Hematopoietic multipotent progenitor cell treated with erythropoietin and hydrocortisone succinate and interleukin-3 and kit ligand, for 6 days (in vitro differentiated cells): ENCODE measurements at regions not wholly inside any gene's neighbourhood (a gene's known extent, or its start where the extent isn't known, plus 50 kb on each side); places are given as distances from the start of the nearest gene placed in this dataset.
"Not testable (repeated sequence)": the region's sequence is repeated elsewhere in the genome, so short reads cannot be mapped to it uniquely, and the experiment has no call there.

ENCODE experiments used
- DNase-seq: peaks from one replicate; pipeline ENCODE4 v3.0.0-alpha.2; 2015

DNA sequence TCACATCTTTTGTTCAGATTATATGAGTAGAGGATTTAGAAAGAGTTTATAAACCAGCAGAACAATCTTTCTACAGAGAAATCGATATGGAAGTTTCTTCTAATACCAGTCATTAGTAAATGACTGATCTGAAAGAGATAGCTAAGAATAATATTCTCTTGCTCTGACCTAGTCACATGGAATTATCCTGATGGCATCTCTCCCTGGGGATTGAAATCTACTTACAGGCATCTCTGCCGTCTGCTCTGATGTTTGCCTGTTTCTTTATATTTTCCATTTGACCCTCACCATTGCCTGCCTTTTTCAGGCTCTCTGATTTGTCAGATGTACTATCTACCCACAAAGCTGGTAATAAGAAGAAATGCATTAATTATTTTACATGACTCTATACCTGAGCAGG is 1157.3 kb downstream of the PCDH7 start:
- DNase-seq: no peak

DNA sequence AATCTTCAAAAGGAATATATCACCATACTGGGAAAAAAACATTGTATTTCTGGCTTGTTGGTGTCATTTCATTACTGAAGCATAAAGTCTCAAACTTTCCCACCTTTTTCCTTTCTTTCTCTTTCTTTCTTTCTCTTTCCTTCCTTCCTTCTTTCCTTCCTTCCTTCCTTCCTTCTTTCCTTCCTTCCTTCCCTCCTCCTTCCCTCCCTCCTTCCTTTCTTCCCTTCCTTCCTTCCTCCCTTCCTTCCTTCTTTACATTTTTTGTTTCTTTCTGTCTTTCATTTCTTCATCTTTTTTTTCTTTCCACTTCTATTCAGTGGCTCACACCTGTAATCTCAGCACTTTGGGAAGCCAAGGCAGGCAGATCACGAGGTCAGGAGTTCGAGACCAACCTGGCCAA is 1160.7 kb downstream of the PCDH7 start:
- DNase-seq: not testable (repeated sequence)

DNA sequence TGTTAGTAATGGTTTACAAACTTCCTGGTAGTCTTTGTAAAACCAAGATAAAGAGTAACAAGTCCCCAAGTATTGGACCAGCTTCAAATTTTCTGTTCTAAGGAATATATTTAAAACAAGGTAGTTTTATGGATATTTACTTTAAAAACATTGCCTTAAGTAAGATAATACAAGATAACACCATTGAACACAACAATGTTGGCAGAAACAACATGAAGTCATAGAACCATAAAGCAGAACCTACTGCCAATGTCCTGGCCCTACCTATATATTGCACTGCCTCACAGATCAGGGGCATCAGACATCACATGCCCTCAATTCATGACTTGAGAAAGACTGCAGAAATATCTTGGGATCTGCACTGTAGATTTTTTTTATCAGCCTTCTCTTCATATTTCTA is 1176.2 kb downstream of the PCDH7 start:
- DNase-seq: no peak

DNA sequence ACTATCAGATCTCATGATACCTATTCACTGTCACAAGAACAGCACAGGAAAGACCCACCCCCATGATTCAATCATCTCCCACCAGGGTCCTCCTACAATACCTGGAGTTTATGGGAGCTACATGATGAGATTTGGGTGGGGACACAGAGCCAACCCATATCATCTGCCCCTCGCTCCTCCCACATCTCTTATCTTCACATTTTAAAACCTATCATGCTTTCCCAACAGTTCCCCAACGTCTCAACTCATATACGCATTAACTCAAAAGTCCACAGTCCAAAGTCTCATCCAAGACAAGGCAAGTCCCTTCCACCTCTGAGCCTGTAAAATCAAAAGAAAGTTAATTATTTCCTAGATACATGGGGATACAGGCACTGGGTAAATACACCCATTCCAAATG is 1185.2 kb downstream of the PCDH7 start:
- DNase-seq: no peak

DNA sequence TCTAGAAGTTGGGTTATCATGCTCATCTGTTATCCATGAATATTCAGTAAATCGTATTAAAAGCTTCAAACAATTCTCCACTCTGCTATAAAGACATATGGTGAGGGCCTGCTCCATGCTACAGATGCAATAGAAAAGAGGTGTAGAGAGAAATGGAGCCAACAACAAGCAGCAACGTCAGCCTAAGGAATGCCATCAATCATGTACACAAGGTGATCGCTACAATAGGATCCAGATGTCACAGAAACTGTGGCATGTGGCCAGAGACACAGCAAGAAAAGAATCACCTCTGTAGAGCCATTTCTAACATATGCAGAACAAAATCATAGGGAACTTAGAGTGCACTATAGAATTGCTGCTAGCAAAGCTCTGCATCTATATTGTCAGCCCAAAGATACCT is 1188.1 kb downstream of the PCDH7 start:
- no peak for DNase-seq

DNA sequence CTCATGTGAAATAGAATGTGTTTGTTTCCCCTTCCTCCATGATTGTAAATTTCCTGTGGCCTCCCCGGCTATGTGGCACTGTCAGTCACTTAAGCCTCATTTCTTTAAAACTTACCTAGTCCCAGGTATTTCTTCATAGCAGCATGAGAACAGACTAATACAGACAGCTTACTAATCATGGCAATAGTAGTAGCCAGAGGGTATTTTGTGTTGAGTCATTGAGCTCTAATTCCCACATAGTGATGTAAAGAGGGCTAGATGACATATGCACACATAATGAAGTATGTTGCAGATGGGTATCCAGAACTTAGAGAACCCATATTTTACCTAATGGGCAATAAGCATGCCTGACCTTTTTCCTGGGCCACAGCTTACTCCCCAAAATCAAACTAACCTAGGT is 1197.2 kb downstream of the PCDH7 start:
- DNase-seq: no peak

DNA sequence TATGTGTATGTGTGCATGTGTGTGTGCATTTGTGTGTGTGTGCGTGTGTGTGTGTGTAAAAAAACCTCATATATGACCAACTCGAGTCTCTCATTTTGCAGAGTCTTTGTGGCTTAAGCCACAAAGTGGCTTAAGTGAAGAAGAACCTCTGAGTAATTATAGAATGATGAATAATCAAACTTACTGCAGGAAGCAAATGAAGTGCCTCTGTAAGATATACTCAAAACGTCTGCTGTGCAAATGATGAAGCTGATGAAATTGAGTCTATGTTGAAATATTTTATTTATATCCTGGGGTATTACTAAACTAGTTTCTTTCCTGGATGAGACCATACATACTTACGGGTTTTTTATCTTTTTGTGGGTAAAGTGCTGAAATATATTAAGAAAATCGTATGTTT is 1198.7 kb downstream of the PCDH7 start:
- no peak for DNase-seq

DNA sequence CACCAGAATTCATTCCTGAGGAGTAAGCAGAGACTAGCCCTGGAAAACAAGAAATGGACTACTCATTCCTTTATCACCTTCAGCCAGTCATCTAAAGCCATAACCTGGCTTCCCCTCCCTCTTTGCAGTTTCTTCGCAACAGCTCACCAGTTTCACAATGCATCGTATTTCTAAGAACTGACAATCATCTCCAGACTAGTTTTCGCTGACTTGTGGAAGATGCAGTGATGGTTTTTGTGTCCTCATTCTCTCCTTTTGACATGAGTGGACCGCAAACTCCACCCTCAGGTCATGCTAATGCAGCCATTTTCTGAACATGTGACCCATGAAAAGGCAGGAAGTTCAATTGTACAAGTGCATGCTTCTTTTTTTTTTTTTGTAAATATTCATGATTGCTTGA is 1203.5 kb downstream of the PCDH7 start:
- DNase-seq: no peak

DNA sequence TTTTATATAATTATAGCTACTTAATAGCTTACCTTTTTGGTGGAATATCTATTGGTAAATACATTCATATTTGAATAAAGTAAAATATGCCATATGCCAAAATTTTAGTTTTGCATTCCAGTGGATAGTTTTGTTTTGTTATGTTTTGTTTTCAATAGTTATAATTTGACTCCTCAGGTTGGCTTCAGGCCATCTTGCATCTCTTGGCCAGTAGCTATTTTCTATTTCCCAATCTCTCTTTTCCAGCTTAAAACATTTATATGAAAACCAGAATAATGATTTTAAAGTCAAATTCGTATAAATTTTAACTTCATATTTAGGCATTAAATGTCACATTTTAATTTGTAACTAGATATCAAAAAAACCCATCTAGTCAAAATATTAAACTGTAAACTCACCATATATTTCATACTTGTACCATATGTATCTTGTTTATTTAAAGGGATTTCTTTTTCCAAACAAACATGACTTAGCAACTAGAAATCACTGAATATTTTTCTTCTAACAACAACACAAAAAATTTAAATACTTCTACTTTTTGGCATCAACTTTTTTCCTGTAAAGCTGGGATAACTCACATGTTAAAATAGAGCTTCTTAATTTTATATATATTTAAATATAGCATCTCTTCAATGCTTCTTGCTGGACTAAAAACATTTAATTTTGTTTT is 1209.6 kb downstream of the PCDH7 start:
- DNase-seq: no peak

DNA sequence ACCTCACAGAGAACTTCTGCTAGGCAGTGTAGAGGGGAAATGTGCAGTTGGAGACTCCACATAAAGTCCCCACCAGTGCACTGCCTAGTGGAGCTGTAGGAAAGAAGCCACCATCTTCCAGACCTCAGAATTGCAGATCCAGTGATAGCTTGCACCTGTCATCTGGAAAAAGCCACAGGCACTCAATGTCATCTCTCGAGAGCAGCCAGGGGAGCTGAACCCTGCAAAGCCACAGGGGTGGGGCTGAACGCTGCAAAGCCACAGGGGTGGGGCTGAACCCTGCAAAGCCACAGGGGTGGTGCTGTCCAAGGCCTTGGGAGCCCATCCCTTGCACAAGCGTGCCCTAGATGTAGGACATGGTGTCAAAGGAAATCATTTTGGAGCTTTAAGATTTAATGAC is 1226.3 kb downstream of the PCDH7 start:
- no peak for DNase-seq

DNA sequence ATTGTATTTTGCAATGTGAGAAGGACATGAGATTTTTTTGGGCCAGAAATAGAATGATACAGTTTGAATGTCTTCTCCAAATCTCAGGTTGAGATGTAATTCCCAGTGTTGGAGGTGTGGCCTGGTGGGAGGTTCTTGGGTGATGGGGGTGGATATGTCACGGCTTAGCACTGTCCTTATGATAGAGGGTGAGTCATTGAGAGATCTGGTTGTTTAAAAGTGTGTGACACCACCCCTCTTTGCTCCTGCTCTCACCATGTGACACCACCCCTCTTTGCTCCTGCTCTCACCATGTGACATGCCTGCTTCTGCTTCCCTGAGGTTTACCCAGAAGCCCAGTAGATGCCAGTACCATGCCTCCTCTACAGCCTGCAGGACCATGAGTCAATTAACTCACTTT is 1226.9 kb downstream of the PCDH7 start:
- DNase-seq: no peak

DNA sequence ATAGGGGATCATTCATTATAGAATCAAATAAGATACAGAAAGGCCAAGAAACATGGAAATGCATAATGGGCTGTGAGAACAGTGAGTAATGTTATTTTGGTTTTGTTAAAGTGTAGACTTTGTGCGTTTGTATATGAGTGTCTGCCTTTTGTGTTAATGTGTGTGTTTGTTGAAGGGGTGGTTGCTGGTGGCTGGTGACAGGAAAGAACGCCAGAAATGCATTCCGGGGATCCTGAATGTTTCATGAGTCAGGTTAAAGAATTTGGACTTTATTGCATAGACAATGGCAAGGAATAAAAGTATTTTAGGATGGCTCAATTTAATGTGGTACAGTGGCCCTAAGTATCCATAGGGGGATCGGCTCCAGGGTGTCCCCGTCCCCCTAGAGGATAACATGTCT is 1228.9 kb downstream of the PCDH7 start:
- no peak for DNase-seq

DNA sequence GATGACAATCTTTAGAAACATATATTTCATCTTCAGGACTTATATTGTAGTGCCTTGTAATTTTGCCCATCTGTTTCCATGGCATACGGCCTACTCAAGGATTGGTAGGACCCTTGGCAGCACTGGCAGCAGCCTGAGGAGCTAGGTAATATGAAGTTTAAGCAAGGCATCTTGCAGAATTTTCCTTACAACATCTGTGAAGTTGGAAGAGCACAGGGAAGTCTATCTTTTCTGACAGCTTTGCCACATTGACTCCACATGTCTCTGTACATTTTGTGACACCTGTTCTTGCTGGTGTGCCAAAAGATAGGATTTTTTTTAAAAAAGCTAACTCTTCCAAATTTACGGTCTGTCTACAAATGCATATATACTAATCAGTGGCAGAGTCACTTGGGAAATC is 1235.2 kb downstream of the PCDH7 start:
- no peak for DNase-seq

DNA sequence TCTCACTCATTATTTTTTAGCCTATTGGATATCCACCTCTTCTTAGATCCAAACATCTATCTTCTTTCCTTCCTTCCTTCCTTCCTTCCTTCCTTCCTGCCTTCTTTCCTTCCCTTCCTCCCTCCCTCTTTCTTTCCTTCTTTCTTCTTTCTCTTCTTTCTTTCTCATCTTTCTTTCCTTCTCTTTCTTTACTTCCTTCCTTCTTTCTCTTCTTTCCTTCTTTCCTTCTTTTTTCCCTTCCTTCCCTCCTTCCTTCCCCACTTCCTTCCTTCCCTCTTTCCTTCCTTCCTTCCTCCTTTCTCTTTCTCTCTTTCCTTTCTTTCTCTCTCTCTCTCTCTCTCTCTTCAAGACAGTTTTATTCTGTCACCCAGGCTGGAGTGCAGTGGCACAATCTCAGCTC is 1239.8 kb downstream of the PCDH7 start:
- DNase-seq: no peak

DNA sequence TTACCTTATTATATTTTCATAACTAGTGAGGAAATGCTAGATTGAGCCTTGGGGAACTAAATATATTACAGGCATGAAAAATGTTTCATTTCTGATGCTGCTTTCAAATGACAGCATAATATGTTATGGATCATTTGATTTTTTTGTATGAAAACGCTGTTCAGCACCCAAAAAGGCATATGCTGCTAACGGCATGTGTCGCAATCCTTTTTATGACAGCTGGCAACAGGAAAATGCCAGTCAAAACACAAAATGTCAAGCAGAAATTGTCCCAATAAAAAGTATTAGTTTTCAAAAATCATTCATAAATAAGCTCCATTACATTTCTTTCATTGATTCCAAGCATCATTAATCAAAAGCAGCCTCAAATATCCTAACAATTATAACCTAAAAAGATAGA is 1244.5 kb downstream of the PCDH7 start:
- DNase-seq: no peak

DNA sequence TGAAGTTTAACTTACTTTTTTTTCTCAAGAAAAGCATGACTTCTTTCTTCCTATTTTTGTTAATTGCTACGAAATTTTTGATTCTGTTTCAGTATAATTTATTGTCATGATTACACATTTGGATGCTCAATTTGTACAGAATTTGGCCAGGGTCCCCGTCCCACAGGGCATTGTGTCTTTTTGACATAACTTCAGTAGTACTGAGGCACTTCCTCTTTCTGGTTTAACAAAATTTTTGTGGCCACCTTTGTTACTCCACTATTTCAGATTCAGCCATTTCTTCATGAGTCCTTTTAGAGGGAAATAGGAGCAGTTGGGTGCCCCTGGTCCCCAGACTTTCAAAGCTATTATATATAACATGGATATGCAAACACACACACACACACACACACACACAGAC is 1248.7 kb downstream of the PCDH7 start:
- no peak for DNase-seq

DNA sequence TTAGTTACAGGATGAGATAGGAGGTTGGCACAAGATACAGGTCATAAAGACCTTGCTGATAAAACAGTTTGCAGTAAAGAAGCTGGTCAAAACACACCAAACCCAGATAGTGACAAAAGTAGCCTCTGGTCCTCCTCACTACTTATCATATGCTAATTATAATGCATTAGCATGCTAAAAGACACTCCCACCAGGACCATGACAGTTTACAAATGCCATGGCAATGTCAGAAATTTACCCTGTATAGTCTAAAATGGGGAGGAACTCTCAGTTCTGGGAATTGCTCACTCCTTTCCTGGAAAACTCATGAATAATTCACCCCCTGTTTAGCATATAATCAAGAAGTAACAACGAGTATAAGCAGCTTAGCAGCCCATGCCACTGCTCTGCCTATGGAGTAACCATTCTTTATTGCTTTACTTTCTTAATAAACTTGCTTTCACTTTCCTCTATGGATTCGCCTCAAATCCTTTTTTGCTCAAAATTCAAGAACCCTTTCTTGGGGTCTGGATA is 1254.4 kb downstream of the PCDH7 start:
- DNase-seq: no peak

DNA sequence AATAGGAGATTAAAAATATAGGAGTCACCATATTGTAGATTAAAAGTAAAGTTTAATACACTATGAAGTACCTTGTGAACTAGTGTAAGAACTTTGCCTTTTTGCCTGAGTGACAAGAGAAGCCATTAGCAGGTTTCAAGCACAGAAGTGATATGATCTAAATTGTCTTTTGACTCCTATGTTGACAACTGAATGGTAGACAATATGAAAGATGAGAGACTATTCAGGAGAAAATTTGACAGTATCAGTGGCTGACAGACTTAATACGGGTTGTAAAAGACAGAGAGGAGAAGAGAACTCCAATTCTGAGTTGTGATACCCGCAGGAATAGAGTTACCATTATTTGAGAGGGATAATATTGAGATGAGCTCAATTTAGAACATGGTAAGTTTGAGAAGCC is 1259.8 kb downstream of the PCDH7 start:
- no peak for DNase-seq

DNA sequence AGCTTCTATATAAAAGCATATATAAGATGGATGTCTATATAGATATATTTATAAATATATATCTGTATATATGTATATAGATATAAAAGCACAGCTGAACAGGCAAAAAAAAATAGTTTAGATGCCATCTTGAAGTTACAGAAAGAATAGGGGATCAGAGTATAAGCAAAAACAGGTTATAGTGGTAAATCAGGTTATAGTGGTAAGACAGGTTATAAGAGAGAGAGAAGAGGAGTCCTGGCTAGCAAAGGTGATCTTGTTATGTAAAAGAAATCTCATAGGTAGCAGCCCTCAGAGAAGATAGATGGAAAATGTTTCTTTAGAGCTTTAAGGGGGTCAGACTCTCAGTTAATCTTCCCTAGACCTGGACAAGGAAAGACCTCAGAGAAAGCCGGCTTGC is 1263.1 kb downstream of the PCDH7 start:
- DNase-seq: no peak

DNA sequence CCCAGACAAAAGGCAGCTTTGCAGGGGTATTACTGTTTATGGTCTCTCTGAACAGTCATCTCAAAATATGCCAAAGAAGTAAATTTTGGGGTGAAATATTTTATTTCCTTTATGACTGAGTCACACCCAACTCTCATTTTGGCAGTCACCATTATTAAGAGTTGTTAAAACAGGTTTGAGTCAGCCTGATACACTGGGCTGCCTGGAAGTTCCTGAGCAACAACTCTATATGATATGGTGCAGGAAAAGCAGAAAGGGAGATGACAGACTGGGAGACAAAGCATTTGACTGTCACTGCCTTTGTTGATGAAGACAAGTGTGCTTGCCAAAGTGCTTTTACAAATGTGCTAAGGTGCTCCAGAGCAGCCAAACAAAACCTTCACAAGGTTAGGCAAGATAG is 1263.5 kb downstream of the PCDH7 start:
- no peak for DNase-seq

DNA sequence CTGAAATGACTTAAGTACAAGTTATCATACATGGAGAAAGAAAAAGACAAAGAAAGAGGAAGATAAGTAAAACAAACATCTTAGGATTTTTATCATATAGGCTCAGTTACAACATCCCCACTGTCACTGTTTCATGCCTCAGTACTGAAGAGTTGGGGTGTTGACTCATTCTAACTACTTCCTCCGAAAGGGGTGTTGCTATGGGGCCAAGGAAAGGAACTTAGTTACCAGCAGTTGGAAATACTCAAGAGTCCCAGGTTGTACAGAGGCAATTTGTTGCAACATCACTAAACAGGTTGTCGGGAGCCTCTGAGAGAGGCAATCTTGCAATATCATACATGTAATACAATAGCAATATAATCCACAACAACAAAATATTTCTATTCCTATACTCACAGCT is 1264.7 kb downstream of the PCDH7 start:
- no peak for DNase-seq

DNA sequence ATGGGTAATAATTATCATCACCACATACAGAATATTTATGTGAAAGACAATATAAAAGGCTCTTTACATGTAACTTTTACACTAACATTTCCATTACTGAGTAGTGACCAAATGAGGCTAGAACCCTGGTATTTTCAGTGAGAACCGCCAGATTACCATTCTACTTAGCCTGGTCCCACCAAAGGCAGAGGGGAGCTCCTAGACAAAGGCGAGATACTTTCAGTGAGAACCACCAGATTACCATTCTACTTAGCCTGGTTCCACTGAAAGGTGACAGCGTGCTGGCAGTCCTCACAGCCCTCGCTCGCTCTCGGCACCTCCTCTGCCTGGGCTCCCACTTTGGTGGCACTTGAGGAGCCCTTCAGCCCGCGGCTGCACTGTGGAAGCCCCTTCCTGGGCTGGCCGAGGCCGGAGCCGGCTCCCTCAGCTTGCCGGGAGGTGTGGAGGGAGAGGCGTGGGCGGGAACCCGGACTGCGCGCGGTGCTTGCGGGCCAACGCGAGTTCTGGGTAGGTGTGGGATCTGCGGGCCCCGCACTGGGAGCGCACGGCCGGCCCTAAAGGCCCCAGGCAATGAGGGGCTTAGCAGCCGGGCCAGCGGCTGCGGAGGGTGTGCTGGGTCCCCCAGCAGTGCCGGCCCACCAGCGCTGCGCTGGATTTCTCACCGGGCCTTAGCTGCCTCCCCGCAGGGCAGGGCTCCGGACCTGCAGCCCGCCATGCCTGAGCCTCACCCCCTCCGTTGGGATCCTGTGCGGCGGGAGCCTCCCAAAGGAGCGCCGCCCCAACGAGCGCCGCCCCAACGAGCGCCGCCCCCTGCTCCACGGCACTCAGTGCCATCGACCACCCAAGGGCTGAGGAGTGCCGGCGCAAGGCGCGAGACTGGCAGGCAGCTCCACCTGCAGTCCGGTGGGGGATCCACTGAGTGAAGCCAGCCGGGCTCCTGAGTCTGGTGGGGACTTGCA is 1276.1 kb downstream of the PCDH7 start:
- DNase-seq: no peak

DNA sequence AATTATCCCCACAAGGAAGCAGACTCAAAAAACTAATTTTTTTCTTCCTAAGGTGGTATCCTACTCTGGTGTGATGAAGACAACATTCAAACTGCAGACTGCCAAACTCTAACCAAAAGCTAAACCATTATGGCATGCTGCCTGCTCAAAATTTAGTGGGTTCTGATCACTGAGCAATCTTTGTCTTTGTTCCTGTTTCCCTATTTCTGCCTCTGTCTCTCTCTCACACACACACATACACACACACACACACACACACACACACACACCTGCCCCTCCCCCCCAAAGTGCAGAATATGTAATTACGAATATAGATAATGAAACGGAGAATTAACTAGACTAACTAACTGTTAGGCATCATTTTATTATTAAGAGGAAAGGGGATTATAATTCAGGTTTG is 1278.6 kb downstream of the PCDH7 start:
- DNase-seq: no peak

DNA sequence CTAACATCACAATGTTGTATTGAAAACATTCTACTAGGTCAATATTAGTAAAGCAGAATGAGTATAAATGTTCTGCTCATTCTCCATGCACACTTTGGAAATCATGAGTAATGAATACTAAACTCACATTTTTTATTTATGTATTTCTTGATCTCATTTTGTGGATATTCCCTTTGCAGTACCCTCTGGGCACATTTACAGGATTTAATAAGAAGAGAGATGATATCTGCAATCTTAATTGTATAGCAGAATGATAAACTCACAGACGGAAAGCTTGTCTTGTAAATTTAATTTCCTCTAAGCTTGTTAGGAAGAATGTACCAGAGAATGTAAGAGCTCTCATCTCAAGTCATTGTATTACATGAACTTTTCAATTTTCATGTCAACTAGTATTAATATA is 1279.7 kb downstream of the PCDH7 start:
- DNase-seq: no peak
